HG02973 (cell line): ENCODE measurements at regions not wholly inside any gene's neighbourhood (a gene's known extent, or its start where the extent isn't known, plus 50 kb on each side); places are given as distances from the start of the nearest gene placed in this dataset.

Experiments
- ATAC-seq: cut with Tn5 transposase; IDR thresholded peaks from one replicate; pipeline ENCODE4 v1.9.1; 2021; ENCODE audit warnings: moderate library complexity; ENCODE audit not compliant: unreplicated experiment

- no peak for ATAC-seq
Measured at GRCh38 chr5:117299224-117299935, 724.8 kb upstream of the SEMA6A start.

- ATAC-seq: no peak
Measured at GRCh38 chr5:117296872-117297271, 722.2 kb upstream of the SEMA6A start.

- ATAC-seq: no peak
Measured at GRCh38 chr5:117295941-117296340, 721.3 kb upstream of the SEMA6A start.

- ATAC-seq: no peak
Measured at GRCh38 chr5:117286813-117287212, 712.2 kb upstream of the SEMA6A start.

- ATAC-seq: no peak
Measured at GRCh38 chr5:117271656-117272055, 697.0 kb upstream of the SEMA6A start.

GRCh38 chr5:117266280-117266679, 691.7 kb upstream of the SEMA6A start:
- ATAC-seq: no peak

GRCh38 chr5:117263231-117263630, 688.6 kb upstream of the SEMA6A start:
- ATAC-seq: no peak

- no peak for ATAC-seq
Measured at GRCh38 chr5:117262572-117263131, 688.0 kb upstream of the SEMA6A start.

- no peak for ATAC-seq
Measured at GRCh38 chr5:117261948-117262571, 687.4 kb upstream of the SEMA6A start.

GRCh38 chr5:117255211-117256027, 680.8 kb upstream of the SEMA6A start:
- no peak for ATAC-seq

- ATAC-seq: no peak
Measured at GRCh38 chr5:117252566-117252965, 677.9 kb upstream of the SEMA6A start.

GRCh38 chr5:117249086-117249815, 674.6 kb upstream of the SEMA6A start:
- ATAC-seq: no peak

GRCh38 chr5:117246424-117246823, 671.8 kb upstream of the SEMA6A start:
- ATAC-seq: no peak

GRCh38 chr5:117245130-117245529, 670.5 kb upstream of the SEMA6A start:
- no peak for ATAC-seq

GRCh38 chr5:117242028-117242427, 667.4 kb upstream of the SEMA6A start:
- ATAC-seq: no peak

GRCh38 chr5:117236941-117237340, 662.3 kb upstream of the SEMA6A start:
- no peak for ATAC-seq

- ATAC-seq: no peak
Measured at GRCh38 chr5:117235786-117236185, 661.2 kb upstream of the SEMA6A start.

- ATAC-seq: no peak
Measured at GRCh38 chr5:117230375-117230774, 655.8 kb upstream of the SEMA6A start.

GRCh38 chr5:117220730-117221129, 646.1 kb upstream of the SEMA6A start:
- no peak for ATAC-seq

- no peak for ATAC-seq
Measured at GRCh38 chr5:117218789-117219188, 644.2 kb upstream of the SEMA6A start.

GRCh38 chr5:117212866-117213265, 638.2 kb upstream of the SEMA6A start:
- no peak for ATAC-seq
